Superior temporal gyrus (tissue), 1 donor: ENCODE measurements at regions not wholly inside any gene's neighbourhood (a gene's known extent, or its start where the extent isn't known, plus 50 kb on each side); places are given as distances from the start of the nearest gene placed in this dataset.

Source experiments
- DNase-seq: peaks from one replicate; pipeline ENCODE4 v3.0.0-alpha.2; 2016; ENCODE audit errors: extremely low spot score

DNA sequence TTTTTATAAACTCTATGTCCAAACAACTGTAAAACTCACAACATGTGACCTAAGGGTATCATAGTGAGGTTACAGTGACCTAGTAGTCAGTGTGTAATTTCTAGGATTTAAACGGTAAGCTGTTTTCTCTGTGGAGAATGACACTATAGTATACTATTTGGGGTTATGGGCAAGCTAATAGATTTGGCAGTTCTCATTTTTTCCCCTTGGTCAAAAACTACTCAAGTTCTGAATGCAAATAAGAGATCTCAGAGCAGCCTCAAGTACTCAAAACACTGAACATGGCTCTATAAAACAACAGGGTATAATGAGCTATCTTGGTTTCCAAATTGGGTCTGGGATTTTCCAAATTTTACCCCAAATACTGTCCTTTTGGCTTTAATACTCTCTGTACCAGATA, 88.5 kb upstream of the HMCN1 start:
- DNase-seq: no peak

DNA sequence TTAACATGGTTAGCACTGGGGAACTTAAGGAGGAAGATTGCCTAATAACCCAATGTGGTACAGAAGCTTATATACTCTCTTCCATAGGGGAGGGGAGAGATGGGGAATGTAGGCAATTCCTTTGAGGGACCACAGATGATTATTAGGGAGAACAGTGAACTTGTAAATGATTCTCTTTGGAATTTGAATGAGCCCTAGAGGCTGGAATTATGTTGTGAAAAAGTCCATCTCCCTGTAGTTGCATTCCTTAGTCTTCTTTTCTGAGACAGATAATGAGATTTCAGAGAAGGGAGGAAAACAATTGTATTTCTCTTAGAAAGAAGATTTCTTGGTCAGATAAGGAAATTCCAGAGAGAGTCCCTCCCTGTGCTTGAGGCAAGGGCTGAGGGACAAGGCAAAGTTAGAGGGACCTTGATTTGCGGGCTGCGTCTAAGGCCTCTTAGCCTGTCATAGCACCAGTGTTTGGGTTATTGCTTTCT, 89.0 kb upstream of the HMCN1 start:
- no peak for DNase-seq

DNA sequence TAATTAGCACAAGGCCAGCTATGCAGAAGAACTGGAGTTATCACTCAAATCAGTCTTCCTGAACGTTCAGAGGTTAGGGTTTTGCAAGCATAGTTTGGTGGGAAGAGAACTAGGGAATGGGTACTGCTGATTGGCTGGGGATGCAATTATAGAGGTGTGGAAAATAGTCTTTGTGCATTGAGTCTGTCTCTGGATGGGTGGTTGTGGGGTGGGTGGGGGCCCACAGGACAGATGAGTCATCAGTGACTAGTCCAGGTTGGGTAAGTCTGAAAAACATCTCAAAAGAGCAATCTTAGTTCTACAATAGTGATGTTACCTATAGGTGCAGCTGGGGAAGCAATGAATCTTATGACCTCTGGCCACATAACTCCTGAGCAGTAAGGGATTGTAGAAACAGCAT, 89.7 kb upstream of the HMCN1 start:
- no peak for DNase-seq

DNA sequence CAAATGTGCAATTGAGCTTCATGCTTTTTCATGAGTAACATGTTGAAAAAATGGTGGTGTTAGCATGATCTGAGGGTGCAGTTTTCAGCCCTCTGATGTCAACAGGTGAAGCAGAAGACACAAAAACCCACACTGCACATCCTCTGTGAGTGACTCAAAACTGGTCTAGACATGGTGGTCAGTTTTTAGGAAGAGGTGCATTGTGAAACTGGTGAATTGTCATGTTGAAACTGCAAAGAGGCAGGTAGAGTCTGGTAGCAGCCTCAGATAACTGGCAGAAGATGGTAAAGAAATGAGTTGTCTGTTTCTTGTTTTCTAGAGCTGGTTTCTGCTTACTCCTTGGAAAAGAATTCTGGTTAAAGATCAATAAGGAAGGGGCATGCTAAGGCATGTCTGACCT, 97.3 kb upstream of the HMCN1 start:
- no peak for DNase-seq

DNA sequence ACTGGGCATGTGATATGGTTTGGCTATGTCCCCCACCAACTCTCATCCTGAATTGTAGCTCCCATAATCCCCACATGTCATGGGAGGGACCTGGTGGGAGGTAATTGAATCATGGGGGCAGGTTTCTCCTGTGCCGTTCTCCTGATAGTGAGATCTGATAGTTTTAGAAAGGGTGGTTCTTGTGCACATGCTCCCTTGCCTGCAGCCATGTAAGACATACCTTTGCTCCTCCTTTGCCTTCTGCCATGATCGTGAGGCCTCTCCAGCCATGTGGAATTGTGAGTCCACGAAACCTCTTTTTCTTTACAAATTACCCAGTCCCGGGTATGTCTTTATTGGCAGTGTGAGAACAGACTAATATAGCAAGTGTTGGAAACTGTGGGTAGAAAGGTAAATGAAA, 99.5 kb upstream of the HMCN1 start:
- no peak for DNase-seq

DNA sequence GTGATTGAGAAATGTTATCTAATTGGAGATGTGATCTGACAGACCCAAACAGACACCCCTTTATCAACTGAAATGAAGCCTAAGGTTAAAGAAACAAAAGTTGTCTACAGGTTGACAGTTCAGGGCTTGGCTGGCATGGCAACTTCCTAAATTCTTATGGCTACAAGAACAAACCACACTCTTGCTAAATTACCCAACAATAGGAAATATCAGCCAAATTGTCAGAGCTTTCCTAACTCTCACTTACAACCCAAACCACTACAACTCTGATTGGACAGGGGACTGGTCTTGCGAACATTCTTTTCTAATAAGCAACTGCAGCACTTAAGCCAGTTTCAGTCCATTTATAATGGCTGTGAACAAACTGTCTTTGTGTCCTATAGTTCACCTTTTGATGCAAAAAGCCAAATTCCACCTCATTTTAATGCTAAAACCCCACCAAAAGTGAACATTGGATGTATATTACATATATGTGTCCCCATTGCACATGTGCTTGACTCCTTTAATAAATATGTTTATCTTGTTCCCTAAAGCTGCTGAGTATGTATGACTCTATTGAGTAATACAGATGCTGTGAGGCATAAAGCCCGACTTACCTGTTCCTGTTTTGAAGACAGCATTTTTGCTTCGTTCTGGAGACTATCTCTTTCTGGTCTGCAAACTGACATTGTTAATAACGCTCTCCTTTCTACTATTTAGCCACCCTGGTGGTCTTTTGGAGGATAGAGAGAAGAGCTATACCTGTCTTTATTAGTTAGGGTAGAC, 101.3 kb upstream of the HMCN1 start:
- DNase-seq: no peak

DNA sequence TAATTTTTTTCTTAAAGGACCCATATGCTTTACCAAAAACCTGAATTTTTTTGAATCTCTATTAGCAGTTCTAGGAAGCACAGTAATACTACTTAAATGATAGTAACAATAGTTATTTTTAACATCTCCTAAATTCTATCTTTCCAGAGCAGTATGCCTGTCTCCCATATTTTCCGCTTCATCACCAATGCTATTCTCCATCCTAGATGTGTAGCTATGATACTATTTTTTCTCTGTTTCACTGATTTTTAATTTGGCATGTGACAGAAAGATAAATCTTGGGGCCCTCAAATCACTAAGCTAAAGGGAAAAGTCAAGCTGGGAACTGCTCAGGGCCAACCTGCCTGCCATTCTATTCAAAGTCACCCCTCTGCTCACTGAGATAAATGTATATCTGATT, 102.3 kb upstream of the HMCN1 start:
- no peak for DNase-seq

DNA sequence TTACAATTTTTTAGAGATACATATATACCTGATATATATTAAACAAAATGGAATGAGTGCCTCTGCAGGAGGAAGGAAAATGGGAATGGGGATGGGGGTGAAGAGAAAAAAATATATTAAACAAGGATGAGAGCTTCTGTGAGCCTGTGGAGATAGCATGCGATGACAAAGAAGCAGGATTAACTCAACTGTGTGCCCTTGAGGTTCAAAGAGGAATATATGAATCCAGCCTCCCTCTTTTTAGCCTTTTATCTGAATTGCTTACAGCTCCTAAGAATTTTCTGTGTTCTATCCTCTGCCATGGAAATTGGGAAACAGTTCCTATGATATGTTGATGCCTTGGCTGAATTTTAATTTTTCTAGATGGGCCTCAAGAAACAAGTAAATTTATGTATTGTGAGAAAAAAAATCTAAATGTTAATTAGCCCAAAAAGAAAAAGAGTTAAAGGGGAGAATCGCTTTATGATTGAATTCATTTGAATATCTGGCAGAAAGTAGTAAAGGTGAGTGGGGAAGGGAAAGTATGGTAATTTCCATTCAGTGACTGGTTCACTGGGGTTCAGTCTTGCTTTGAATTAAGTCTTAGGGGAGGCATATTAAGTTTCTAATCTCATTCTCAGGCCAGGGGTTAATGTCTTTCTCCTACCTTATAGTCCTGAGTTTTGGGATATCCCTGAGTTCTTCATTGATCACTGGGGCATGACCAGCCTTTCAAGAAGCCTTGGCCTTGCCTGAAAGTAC, 106.3 kb upstream of the HMCN1 start:
- no peak for DNase-seq

DNA sequence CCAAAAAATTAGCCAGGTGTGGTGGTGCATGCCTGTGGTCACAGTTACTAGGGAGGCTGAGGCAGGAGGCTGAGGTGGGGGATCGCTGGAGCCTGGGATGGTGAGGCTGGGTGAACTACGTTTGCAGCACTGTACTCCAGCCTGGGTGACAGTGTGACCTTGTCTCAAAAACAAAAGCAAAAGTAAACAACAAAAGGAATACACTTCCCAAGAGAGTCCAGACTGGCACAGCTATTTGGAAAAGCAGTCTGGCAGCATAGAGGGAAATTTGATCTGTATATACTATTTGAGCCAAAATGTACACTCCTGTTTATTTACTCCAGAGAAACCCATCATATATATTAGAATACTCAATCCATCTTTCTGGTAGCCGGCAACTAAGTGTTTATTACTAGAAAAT, 107.0 kb upstream of the HMCN1 start:
- no peak for DNase-seq

DNA sequence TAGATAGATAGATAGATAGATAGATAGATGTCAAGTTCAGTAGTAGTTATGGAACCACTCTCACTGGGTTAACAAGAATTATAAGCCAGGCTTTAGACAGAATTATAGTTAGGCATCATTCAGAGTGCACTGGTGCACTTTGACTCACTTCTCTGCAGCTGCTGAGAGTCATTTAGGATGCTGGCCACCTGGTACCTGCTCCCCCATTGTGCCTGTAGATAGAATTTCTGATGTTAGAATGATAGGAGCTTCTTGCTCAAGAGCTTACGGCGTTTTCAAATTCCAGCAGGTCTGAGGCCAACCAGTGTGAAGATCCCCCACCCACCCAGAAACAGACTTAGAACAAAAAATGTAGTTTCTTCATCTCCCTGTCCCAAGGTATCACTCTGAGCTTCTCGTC, 107.8 kb upstream of the HMCN1 start:
- no peak for DNase-seq

DNA sequence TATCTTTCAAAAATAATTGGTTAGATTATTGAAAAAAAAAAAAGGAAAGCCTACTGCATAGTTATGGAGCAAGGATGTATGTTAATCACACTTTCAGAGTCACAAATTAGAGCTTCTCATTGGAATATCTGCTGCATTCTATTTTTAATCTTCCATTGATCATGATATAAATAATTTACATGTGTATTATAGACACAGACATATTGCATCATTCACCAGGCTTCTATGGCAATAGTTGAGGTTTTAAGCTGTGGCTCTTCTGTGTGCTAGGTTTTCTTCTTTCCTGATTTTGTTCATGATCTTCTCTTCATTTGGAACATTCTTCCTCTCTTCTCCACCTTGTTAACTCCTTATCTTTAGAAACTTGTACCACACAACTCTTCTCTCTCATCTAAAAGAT, 123.2 kb upstream of the HMCN1 start:
- no peak for DNase-seq

DNA sequence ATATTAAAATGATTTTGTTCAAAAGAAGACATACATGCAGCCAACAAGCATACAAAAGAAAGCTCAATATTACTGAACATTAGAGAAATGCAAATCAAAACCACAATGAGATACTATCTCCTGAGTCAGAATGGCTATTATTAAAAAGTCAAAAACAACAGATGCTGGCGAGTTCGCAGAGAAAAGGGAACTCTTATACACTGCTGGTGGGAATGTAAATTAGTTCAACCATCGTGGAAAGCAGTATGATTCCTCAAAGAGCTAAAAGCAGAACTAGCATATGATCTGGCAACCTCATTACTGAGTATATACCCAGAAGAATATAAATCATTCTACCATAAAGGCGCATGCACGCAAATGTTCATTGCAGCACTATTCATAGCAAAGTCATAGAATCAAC, 126.0 kb upstream of the HMCN1 start:
- DNase-seq: no peak

DNA sequence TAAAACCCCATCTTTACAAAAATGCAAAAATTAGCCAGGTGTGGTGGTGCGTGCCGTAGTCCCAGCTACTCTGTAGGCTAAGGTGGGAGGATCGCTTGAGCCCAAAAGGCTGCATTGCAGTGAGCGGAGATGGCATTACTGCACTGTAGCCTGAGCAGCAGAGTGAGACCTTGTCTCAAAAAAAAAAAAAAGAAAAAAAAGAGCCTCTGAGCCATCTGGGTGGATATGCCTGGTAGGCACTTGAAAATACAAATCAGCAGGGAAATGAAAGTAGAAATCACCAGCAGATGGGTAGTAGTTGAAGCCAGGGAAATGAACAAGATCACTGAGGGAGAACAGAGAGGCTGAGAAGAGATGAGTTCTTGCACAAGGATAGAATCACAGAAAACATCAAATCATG, 131.0 kb upstream of the HMCN1 start:
- no peak for DNase-seq

DNA sequence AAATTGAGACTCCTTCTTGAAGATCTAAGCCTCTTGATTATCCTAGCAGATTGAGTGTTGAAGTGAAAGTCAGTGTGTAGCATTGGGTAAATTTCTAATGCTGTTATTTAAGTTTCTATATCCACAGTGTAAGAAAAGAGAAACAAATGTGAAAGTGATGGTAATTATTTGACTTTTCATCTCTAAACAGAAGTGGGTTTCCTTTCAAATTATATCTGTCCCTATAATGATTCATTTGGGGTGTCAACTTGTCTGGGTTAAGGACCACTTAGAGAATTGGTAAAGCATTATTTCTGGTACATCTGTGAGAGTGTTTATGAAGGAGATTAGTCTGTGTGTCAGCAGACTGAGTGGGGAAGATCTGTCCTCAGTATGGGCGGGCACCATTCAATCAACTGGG, 133.0 kb upstream of the HMCN1 start:
- DNase-seq: no peak

DNA sequence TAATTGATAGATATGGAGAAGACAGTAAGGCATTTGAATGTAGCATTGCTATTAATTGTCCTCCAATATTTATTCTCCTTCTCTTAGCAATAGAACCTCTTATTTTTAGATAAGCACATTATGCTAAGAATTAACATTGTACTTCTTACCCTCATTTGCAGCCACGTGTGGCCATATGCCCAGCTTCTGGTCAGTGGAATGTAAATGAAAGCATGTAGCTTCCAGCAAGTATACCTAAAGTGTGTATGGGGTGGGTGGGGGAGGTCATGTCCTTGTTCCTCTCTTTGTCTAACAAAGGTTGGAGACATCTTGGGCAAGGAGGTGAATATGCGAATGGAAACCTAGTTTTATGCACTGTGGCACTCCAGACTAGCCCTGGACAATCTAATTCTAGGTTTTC, 133.6 kb upstream of the HMCN1 start:
- DNase-seq: no peak

DNA sequence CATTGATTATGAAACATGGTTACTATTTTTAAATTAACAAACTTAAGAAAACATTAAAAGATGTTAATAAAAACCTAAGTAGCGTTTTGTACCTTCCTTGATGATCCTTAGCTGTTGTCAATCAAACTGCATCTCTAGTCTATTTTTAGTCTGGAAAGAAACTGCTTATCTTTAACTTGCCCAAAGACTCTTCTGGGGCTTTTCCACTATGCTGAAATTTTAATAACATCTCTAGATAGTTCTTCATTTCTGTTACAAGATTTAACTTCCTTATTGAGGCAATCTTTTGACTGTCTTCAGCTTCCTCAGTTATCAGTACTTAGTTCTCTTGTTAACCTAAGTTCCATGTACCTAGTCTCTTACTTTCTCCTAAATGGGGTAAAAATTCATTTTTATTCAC, 135.9 kb upstream of the HMCN1 start:
- DNase-seq: no peak

DNA sequence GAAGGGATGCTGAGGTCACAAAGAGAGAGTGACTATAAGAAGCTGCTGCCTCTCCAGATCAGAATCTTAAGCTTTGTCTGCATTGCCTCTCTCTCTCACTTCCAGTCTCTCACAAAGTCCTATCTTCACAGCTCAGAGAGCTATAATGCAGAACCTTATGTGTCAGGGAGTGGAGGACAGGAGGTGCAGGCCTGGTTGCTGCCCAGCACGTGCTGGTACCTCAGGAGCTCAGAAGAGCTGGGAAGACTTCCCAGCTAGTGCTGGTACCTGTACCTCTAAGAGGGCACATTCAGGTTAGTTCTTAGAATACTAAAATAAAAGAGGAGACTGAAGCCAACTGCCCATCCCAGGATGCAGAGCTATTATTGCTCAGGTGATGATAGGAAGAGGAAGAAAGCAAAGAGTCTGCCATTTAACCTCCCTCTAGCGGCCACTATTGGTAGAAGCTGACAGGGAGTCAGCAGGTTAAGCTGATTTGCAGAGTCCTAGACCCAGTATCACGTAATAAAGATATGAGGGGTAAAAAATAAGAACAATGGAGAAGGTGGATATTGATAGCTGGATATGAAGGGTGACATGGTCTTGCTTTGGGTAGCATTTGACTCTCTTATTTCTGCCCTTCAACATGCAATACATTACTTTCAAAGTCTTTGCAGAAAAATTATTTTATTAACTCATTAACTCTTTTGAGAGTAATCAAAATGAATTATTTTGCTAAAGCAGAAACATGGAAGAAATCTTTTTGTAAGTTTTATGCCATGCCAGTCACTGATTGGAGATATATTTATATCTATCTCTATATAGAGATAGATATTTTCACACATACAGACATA, 138.1 kb upstream of the HMCN1 start:
- DNase-seq: no peak

DNA sequence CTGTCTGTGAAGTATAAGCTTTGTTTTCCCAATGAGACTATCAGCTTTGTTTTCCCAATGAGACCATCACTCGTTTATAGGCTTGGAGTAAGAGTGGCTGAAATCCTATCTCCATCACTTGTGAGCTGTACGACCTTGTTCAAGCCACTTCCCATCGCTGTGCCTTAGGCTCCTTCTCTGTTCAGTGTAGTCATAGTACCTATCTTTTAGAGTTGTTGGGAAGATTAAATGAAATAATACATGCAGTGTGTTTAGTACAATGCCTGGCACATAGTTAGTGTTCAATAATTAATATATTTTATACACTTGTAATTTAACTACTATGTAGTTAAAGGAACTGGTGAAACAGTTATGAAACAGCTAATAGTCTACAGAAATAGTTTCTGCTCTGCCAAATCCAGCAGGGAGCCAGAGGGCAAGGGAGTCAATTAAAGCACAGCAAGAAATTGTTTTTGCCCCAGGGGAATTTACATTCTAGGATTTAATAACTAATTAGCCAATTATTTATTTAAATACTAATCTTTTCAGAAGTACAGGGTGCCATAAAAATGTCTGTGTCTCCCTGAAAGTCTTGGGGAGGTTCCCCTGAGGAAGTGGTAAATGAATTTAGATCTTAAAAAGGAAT, 139.3 kb upstream of the HMCN1 start:
- no peak for DNase-seq

DNA sequence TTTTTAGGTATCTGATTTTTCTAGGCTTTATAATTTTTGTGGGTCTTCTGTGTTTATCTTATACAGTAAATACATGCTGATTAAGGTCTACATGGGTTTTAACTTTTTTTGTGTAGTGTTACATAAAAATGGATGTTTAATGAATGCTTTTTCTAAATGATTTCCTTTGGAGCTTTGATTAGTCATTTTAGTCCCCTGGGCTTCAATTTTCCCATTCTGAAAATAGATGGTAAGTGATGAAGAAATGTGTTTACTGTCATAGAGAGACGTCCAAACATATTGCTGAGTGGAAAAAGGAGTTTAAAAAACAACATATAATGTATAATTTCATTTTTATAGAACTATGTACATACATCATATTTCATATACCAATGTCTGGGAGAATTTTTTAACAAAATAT, 140.9 kb upstream of the HMCN1 start:
- DNase-seq: no peak

DNA sequence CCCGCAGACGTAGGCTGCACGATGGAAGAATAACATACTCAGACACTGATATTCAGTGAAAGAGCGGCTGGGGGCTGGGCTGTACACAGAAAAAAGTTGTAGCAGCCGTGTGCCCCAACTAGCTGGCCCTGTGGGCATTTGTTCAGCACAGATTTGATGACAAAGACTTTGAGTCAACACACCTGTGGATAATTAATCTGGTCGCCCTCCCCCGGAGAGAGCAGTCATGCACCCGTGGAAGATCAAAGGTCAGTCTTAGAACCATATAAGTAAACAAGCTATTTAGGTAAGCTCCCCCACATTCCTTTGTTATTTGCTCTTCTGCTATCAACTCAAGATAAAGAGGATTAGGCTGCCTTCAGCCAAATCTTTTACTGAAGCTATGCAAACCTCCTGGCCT, 148.4 kb upstream of the HMCN1 start:
- no peak for DNase-seq

DNA sequence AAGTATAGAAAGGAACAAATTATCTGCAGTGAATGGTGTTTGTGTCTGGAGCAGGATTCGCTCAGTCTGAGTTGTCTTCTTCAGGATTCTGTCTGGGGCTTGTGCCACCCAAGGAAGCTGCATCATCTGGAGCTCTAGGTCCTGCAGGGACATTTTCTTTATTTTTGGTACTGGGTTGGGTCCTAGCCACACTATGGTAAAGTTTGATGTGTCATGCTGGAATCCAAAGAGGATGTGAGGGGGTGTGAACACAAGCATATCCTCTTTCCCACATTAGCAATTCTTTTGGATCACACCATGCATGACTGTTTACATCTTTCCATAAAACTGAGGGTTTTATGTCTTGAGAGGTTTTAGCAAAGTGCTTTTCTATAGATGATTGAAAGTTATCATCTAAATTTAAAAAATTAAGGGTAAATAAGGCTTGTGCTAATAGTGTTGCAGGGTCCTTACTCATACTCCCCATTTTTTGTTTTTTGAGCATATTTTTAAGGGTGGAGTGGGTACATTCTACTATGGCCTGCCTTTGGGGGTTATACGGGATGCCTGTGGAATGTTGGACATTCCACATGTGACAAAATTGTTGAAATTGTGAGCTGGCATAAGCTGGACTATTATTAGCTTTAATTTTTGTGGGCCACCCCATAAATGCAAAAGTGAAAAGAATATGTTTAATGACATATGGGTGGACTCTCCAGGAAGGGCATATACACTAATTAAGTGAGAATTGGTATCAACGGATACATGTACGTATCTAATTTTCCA, 152.0 kb upstream of the HMCN1 start:
- no peak for DNase-seq
